OCI-LY1 (cell line): ENCODE measurements at regions not wholly inside any gene's neighbourhood (a gene's known extent, or its start where the extent isn't known, plus 50 kb on each side); places are given as distances from the start of the nearest gene placed in this dataset.
"Not testable (repeated sequence)": the region's sequence is repeated elsewhere in the genome, so short reads cannot be mapped to it uniquely, and the experiment has no call there.

ENCODE experiments used
- CTCF ChIP-seq: fragments of 200-600 bp; sonication (generic), shearing (Covaris generic); IDR thresholded peaks from 2 replicates; pipeline ENCODE4 v1.5.1; 2017; ENCODE audit warnings: mild to moderate bottlenecking, antibody characterized with exemption, low read length, moderate library complexity, mixed read lengths
- EZH2 ChIP-seq: fragments of 200-600 bp; sonication (generic), shearing (Covaris generic); IDR thresholded peaks from 2 replicates; pipeline ENCODE4 v1.8.0; 2017; ENCODE audit warnings: borderline replicate concordance, mixed run types, mild to moderate bottlenecking, antibody characterized with exemption, low read length, moderate library complexity, mixed read lengths

- TF ChIP-seq CTCF, EZH2: not testable (repeated sequence)
Measured at GRCh38 chr3:116519823-116520222, 74.5 kb upstream of the LSAMP start.
